A549 (cell line): ENCODE measurements at regions not wholly inside any gene's neighbourhood (a gene's known extent, or its start where the extent isn't known, plus 50 kb on each side); places are given as distances from the start of the nearest gene placed in this dataset.

Experiments used
- EP300 ChIP-seq, 2 experiments: fragments of >200 bp; sonication (Bioruptor Twin); formaldehyde crosslinking; IDR thresholded peaks; 2 replicates in 1 of 2; 3 replicates in 1 of 2; pipeline ENCODE4 v1.6.1; 2016 to 2017
- ESRRA ChIP-seq: fragments of 150-350 bp; IDR thresholded peaks from 2 replicates; pipeline ENCODE4 v1.6.1; 2014; ENCODE audit warnings: mild to moderate bottlenecking, low read length, borderline replicate concordance
- JUN ChIP-seq, 2 experiments: fragments of >200 bp; sonication (Bioruptor Twin); formaldehyde crosslinking; IDR thresholded peaks; 2 replicates in 1 of 2; 3 replicates in 1 of 2; pipeline ENCODE4 v1.6.1; 2016 to 2017
- TF ChIP-seq, protein P1 (sequence below): fragments of >200 bp; sonication (Bioruptor Twin); formaldehyde crosslinking; IDR thresholded peaks from 3 replicates; pipeline ENCODE4 v1.5.1; 2016
- TF ChIP-seq, protein P2 (sequence below): fragments of 150-350 bp; IDR thresholded peaks from 2 replicates; pipeline ENCODE4 v1.6.1; 2014; ENCODE audit warnings: low read depth, mild to moderate bottlenecking, low read length
- TF ChIP-seq, protein P3 (sequence below): IDR thresholded peaks from 2 replicates; pipeline ENCODE4 v1.6.1; 2012
- TF ChIP-seq, protein P4 (sequence below): fragments of 200-600 bp; sonication (generic); IDR thresholded peaks from 2 replicates; pipeline ENCODE4 v1.6.1; 2016; ENCODE audit warnings: antibody characterized with exemption, mild to moderate bottlenecking, moderate library complexity

DNA sequence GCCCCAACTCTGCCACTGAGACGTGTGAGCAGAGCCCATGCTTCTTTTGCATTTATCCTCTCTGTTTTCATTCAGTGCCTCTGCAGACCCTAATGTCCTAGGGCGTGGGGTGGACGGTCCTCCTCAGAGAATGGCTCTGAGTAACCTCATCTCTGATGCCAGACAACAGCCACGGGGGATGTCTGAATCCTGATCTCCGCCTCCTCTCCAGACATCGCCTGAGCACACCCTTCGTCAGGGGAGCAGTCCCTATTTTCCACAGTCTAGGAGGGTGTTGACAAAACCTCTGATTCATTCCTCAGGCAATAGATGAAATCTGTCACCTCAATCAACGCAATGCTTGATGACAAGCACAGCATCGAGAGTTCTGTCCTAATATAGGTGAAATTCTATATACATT lies 109.2 kb upstream of the DYRK2 start:
- TF ChIP-seq, protein P1, sequence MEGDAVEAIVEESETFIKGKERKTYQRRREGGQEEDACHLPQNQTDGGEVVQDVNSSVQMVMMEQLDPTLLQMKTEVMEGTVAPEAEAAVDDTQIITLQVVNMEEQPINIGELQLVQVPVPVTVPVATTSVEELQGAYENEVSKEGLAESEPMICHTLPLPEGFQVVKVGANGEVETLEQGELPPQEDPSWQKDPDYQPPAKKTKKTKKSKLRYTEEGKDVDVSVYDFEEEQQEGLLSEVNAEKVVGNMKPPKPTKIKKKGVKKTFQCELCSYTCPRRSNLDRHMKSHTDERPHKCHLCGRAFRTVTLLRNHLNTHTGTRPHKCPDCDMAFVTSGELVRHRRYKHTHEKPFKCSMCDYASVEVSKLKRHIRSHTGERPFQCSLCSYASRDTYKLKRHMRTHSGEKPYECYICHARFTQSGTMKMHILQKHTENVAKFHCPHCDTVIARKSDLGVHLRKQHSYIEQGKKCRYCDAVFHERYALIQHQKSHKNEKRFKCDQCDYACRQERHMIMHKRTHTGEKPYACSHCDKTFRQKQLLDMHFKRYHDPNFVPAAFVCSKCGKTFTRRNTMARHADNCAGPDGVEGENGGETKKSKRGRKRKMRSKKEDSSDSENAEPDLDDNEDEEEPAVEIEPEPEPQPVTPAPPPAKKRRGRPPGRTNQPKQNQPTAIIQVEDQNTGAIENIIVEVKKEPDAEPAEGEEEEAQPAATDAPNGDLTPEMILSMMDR, result no peak
- TF ChIP-seq, protein P2, sequence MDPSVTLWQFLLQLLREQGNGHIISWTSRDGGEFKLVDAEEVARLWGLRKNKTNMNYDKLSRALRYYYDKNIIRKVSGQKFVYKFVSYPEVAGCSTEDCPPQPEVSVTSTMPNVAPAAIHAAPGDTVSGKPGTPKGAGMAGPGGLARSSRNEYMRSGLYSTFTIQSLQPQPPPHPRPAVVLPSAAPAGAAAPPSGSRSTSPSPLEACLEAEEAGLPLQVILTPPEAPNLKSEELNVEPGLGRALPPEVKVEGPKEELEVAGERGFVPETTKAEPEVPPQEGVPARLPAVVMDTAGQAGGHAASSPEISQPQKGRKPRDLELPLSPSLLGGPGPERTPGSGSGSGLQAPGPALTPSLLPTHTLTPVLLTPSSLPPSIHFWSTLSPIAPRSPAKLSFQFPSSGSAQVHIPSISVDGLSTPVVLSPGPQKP, result no peak
- TF ChIP-seq, protein P3, sequence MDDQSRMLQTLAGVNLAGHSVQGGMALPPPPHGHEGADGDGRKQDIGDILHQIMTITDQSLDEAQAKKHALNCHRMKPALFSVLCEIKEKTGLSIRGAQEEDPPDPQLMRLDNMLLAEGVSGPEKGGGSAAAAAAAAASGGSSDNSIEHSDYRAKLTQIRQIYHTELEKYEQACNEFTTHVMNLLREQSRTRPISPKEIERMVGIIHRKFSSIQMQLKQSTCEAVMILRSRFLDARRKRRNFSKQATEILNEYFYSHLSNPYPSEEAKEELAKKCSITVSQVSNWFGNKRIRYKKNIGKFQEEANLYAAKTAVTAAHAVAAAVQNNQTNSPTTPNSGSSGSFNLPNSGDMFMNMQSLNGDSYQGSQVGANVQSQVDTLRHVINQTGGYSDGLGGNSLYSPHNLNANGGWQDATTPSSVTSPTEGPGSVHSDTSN, result no peak
- TF ChIP-seq ESRRA (no peak), JUN (IDR thresholded peaks at IDR 0.05) (no peak), EP300 (IDR thresholded peaks at IDR 0.05) (no peak)
- TF ChIP-seq, protein P4, sequence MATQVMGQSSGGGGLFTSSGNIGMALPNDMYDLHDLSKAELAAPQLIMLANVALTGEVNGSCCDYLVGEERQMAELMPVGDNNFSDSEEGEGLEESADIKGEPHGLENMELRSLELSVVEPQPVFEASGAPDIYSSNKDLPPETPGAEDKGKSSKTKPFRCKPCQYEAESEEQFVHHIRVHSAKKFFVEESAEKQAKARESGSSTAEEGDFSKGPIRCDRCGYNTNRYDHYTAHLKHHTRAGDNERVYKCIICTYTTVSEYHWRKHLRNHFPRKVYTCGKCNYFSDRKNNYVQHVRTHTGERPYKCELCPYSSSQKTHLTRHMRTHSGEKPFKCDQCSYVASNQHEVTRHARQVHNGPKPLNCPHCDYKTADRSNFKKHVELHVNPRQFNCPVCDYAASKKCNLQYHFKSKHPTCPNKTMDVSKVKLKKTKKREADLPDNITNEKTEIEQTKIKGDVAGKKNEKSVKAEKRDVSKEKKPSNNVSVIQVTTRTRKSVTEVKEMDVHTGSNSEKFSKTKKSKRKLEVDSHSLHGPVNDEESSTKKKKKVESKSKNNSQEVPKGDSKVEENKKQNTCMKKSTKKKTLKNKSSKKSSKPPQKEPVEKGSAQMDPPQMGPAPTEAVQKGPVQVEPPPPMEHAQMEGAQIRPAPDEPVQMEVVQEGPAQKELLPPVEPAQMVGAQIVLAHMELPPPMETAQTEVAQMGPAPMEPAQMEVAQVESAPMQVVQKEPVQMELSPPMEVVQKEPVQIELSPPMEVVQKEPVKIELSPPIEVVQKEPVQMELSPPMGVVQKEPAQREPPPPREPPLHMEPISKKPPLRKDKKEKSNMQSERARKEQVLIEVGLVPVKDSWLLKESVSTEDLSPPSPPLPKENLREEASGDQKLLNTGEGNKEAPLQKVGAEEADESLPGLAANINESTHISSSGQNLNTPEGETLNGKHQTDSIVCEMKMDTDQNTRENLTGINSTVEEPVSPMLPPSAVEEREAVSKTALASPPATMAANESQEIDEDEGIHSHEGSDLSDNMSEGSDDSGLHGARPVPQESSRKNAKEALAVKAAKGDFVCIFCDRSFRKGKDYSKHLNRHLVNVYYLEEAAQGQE, result no peak
